ENCODE measurements at regions not wholly inside any gene's neighbourhood (a gene's known extent, or its start where the extent isn't known, plus 50 kb on each side); places are given as distances from the start of the nearest gene placed in this dataset.

DNA sequence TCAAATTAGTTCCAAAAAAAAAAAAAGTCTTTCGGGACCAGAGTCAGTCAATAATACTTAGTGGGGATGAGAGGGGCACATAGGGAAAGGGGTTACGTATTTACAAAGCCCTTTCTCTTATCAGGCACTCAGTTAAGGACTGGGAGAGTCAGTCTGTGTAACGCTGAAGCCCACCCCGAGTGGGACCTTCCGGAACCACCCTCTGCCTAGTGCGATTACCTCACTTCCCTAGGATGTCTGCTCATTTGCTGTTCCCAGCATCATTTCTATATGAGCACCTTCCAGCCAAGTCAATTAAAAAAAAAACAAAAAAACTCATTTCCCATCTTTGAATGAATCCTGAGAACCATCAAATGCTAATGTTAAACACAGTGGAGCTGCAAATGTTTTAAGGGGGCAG is 76.9 kb downstream of the BMP4 start:
- TF ChIP-seq, protein P1, sequence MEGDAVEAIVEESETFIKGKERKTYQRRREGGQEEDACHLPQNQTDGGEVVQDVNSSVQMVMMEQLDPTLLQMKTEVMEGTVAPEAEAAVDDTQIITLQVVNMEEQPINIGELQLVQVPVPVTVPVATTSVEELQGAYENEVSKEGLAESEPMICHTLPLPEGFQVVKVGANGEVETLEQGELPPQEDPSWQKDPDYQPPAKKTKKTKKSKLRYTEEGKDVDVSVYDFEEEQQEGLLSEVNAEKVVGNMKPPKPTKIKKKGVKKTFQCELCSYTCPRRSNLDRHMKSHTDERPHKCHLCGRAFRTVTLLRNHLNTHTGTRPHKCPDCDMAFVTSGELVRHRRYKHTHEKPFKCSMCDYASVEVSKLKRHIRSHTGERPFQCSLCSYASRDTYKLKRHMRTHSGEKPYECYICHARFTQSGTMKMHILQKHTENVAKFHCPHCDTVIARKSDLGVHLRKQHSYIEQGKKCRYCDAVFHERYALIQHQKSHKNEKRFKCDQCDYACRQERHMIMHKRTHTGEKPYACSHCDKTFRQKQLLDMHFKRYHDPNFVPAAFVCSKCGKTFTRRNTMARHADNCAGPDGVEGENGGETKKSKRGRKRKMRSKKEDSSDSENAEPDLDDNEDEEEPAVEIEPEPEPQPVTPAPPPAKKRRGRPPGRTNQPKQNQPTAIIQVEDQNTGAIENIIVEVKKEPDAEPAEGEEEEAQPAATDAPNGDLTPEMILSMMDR (IDR thresholded peaks at IDR 0.05; ENCODE audit: borderline replicate concordance, extremely low read depth, low read length, poor library complexity, severe bottlenecking), result no peak
- no peak for TF ChIP-seq EZH2 (IDR thresholded peaks at IDR 0.05; ENCODE audit: borderline replicate concordance, low read depth, low read length, severe bottlenecking)

Data from DND-41 (cell line).